Caco-2 (cell line): ENCODE measurements at regions not wholly inside any gene's neighbourhood (a gene's known extent, or its start where the extent isn't known, plus 50 kb on each side); places are given as distances from the start of the nearest gene placed in this dataset.
"Not testable (repeated sequence)": the region's sequence is repeated elsewhere in the genome, so short reads cannot be mapped to it uniquely, and the experiment has no call there.

Source experiments
- BruUV-seq: library from RNA; stranded (reverse); fragments of 400-500 nt; replicated peaks from 2 replicates; lab custom pipeline; 2021; lab: Mats Ljungman, UMichigan
- CTCF ChIA-PET: fragments of 300-600 bp; sonication (Branson Sonifier 250); formaldehyde crosslinking; loops from one replicate; lab custom pipeline; 2022; ENCODE audit warnings: antibody characterized with exemption; lab: Charles Lee
- POLR2A ChIA-PET: fragments of 300-600 bp; sonication (Branson Sonifier 250); formaldehyde crosslinking; loops from one replicate; lab custom pipeline; 2022; ENCODE audit warnings: antibody characterized with exemption; lab: Charles Lee
- DNase-seq, 2 experiments: peaks; one replicate each; pipeline versions ENCODE4 v3.0.0 to v3.0.0-alpha.2; 2020 to 2022
- H3K27me3 ChIP-seq: replicated peaks from 2 replicates; pipeline ENCODE4 v1.6.0; 2011; ENCODE audit warnings: low read length; ENCODE audit not compliant: control insufficient read depth, insufficient read depth
- H3K36me3 ChIP-seq: 2 replicates; pipeline ENCODE4 v1.5.1; 2011; ENCODE audit warnings: low read length; ENCODE audit not compliant: control insufficient read depth, insufficient read depth
- H3K4me1 ChIP-seq: fragments of 250-450 bp; sonication (Bioruptor Pico); 2 replicates; pipeline ENCODE4 v1.5.1; 2020; ENCODE audit warnings: mild to moderate bottlenecking
- H3K4me3 ChIP-seq: 2 replicates; pipeline ENCODE4 v1.5.1; 2011; ENCODE audit warnings: low read depth, mild to moderate bottlenecking, control low read depth, low read length
- H3K9me3 ChIP-seq: fragments of 250-450 bp; sonication (Bioruptor Pico); 2 replicates; pipeline ENCODE4 v1.5.1; 2020; ENCODE audit warnings: mild to moderate bottlenecking, moderate library complexity
- H3K27ac Mint-ChIP-seq: one replicate; pipeline ENCODE4 v1.8.0; 2022; ENCODE audit warnings: mixed read lengths; ENCODE audit not compliant: unreplicated experiment
- H3K27me3 Mint-ChIP-seq: one replicate; pipeline ENCODE4 v1.8.0; 2022; ENCODE audit warnings: mixed read lengths; ENCODE audit not compliant: insufficient read depth, unreplicated experiment
- H3K36me3 Mint-ChIP-seq: one replicate; pipeline ENCODE4 v1.8.0; 2022; ENCODE audit warnings: mild to moderate bottlenecking, mixed read lengths; ENCODE audit not compliant: insufficient read depth, unreplicated experiment
- H3K4me1 Mint-ChIP-seq: one replicate; pipeline ENCODE4 v1.8.0; 2022; ENCODE audit warnings: low read depth, mixed read lengths; ENCODE audit not compliant: unreplicated experiment
- H3K4me3 Mint-ChIP-seq: one replicate; pipeline ENCODE4 v1.8.0; 2022; ENCODE audit warnings: mild to moderate bottlenecking, moderate library complexity, mixed read lengths; ENCODE audit not compliant: unreplicated experiment
- H3K9me3 Mint-ChIP-seq: one replicate; pipeline ENCODE4 v1.8.0; 2022; ENCODE audit warnings: mixed read lengths; ENCODE audit not compliant: unreplicated experiment
- intact Hi-C: fragments of 100-400 bp; cut with micrococcal nuclease; formaldehyde crosslinking; loops from one replicate; pipeline ENCODE4 v1.10.0; 2022; ENCODE audit not compliant: unreplicated experiment
- TF ChIP-seq, protein P1 (sequence below), 2 experiments: fragments of 200-600 bp in 1 of 2; IDR thresholded peaks; 1 replicate in 1 of 2; 2 replicates in 1 of 2; pipeline versions ENCODE4 v1.5.1 to v1.8.0; 2011 to 2022; ENCODE audit warnings: antibody characterized with exemption in 1 of 2, control low read depth in 1 of 2, inconsistent platforms in 1 of 2, low read depth in 1 of 2, low read length in 1 of 2, mild to moderate bottlenecking in 1 of 2, moderate library complexity in 1 of 2; ENCODE audit not compliant: insufficient read depth in 1 of 2, severe bottlenecking in 1 of 2, unreplicated experiment in 1 of 2

DNA sequence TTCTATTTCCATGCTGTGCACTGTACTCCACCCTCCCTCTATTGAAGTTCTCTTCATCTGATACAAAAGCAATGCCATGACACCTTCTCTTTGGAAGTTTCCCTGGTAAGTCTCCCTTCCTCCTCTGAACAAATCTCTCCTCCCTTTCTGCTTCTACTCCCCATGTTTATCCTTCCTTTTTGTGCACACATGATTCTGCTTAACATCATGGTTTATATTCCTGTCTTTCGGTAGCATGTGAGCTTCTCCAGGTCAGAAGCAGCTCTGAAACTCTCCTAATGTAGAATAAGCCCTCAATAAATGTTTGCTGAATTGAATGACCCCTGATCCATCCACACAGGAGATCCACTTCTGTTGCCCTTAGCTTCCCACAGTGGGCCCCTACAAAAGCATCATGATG, 328.6 kb downstream of the PLPP3 start:
- H3K4me1 Mint-ChIP-seq = no peaks in the 10 kb centered on the region
- no peak overlapping the region for H3K4me3 Mint-ChIP-seq
- Histone ChIP-seq H3K36me3 (no peaks in the 10 kb centered on the region), H3K4me1 (no peaks in the 10 kb centered on the region), H3K27me3 (no peaks in the 10 kb centered on the region), H3K9me3 (no peaks in the 10 kb centered on the region), H3K4me3 (no peak overlapping the region)
- DNase-seq = no peak
- POLR2A ChIA-PET = no interaction called here
- no peaks in the 10 kb centered on the region for H3K9me3 Mint-ChIP-seq
- no peak overlapping the region for H3K27ac Mint-ChIP-seq
- no peaks in the 10 kb centered on the region for H3K27me3 Mint-ChIP-seq
- intact Hi-C loops = no loop called here
- no TSS peak for BruUV-seq
- CTCF ChIA-PET = no interaction called here
- H3K36me3 Mint-ChIP-seq = no peaks in the 10 kb centered on the region
- TF ChIP-seq, protein P1, sequence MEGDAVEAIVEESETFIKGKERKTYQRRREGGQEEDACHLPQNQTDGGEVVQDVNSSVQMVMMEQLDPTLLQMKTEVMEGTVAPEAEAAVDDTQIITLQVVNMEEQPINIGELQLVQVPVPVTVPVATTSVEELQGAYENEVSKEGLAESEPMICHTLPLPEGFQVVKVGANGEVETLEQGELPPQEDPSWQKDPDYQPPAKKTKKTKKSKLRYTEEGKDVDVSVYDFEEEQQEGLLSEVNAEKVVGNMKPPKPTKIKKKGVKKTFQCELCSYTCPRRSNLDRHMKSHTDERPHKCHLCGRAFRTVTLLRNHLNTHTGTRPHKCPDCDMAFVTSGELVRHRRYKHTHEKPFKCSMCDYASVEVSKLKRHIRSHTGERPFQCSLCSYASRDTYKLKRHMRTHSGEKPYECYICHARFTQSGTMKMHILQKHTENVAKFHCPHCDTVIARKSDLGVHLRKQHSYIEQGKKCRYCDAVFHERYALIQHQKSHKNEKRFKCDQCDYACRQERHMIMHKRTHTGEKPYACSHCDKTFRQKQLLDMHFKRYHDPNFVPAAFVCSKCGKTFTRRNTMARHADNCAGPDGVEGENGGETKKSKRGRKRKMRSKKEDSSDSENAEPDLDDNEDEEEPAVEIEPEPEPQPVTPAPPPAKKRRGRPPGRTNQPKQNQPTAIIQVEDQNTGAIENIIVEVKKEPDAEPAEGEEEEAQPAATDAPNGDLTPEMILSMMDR (IDR thresholded peaks at IDR 0.05; ENCODE audit: insufficient read depth in 1 of 2, low read depth in 1 of 2, low read length in 1 of 2, severe bottlenecking in 1 of 2, unreplicated experiment in 1 of 2) = no peak

DNA sequence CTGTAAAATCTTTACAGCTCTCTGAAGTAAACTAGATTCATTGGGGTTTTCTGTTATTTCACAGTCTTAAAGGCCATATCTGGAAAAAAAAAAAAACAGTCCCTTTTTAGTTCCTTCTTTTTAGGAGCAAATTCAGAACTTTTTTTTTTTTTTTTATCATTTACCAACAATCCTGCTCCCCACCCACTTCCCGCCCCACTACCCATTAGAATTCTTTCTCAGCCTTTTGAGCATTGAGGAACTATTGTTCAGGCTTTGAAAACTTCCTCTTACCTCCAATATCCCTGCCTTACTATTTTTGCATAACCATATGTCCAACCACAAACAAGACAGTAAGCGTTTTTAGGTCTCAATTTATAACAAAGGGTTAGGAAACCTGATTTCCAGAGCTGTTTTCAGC, 330.1 kb downstream of the PLPP3 start:
- no peaks in the 10 kb centered on the region for H3K9me3 Mint-ChIP-seq
- no peaks in the 10 kb centered on the region for H3K9me3 ChIP-seq
- H3K4me3 Mint-ChIP-seq = no peak overlapping the region
- H3K36me3 ChIP-seq = no peaks in the 10 kb centered on the region
- no peaks in the 10 kb centered on the region for H3K27me3 Mint-ChIP-seq
- no peaks in the 10 kb centered on the region for H3K27me3 ChIP-seq
- TF ChIP-seq, protein P1 (IDR thresholded peaks at IDR 0.05; ENCODE audit: insufficient read depth in 1 of 2, low read depth in 1 of 2, low read length in 1 of 2, severe bottlenecking in 1 of 2, unreplicated experiment in 1 of 2) = no peak
- no peaks in the 10 kb centered on the region for H3K4me1 Mint-ChIP-seq
- H3K27ac Mint-ChIP-seq = no peak overlapping the region
- no peak overlapping the region for H3K4me3 ChIP-seq
- DNase-seq = no peak
- H3K4me1 ChIP-seq = no peaks in the 10 kb centered on the region
- H3K36me3 Mint-ChIP-seq = no peaks in the 10 kb centered on the region
- CTCF ChIA-PET = no interaction called here
- POLR2A ChIA-PET = interaction anchor here (0.6 kb wide), 1 partner anchor 127 kb away, joined by 3 read pairs; no protein-coding TSS in a partner anchor
- no TSS peak for BruUV-seq
- intact Hi-C loops = no loop called here

DNA sequence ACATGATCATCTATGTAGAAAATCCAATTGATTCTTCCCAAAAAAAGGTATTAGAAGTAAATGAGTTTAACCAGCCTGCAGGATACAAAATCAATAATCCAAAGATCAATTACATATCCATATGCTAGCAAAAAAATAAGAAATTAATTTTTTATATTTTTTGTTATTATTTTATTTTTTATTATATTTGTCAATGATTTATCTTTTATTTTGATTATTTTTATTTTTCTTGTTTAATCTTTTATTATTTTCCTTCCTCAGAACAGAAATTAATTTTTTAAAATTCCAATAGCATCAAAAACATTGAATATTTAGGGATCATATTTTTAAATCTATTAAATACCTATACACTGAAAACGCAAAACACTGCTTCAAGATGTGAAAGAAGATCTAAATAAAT, 331.2 kb downstream of the PLPP3 start:
- ChIA-PET CTCF (no interaction called here), POLR2A (no interaction called here)
- H3K36me3 Mint-ChIP-seq = no peaks in the 10 kb centered on the region
- no peaks in the 10 kb centered on the region for H3K4me1 Mint-ChIP-seq
- H3K4me3 ChIP-seq = no peak overlapping the region
- TF ChIP-seq, protein P1 (IDR thresholded peaks at IDR 0.05; ENCODE audit: insufficient read depth in 1 of 2, low read depth in 1 of 2, low read length in 1 of 2, severe bottlenecking in 1 of 2, unreplicated experiment in 1 of 2) = no peak
- H3K27ac Mint-ChIP-seq = no peak overlapping the region
- no peaks in the 10 kb centered on the region for H3K4me1 ChIP-seq
- no peaks in the 10 kb centered on the region for H3K27me3 ChIP-seq
- no peaks in the 10 kb centered on the region for H3K36me3 ChIP-seq
- DNase-seq = no peak
- BruUV-seq = no TSS peak
- no peaks in the 10 kb centered on the region for H3K9me3 ChIP-seq
- H3K4me3 Mint-ChIP-seq = no peak overlapping the region
- intact Hi-C loops = no loop called here
- no peaks in the 10 kb centered on the region for H3K27me3 Mint-ChIP-seq
- H3K9me3 Mint-ChIP-seq = no peaks in the 10 kb centered on the region

DNA sequence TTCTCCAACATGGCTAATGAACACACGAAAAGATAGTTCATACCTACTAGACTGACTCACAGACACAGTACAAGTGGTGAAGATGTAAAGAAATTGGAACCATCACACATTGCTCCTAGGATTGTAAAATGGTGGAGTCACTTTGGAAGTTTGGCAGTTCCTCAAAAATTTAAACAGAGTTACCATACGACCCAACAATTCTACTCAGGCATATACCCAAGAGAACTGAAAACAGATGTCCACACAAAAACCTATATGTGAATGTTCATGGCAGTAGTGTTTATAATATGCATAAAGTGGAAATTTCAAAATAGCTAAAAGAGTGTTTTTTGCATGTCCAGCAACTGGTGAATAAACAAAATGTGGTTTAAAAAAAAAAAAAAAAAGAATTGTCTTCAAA, 332.6 kb downstream of the PLPP3 start:
- H3K27ac Mint-ChIP-seq, intact Hi-C loops, H3K36me3 ChIP-seq, BruUV-seq, H3K4me3 Mint-ChIP-seq, H3K4me1 Mint-ChIP-seq, DNase-seq, H3K36me3 Mint-ChIP-seq, POLR2A ChIA-PET, H3K9me3 Mint-ChIP-seq, H3K4me1 ChIP-seq, H3K27me3 Mint-ChIP-seq, H3K4me3 ChIP-seq, H3K27me3 ChIP-seq, H3K9me3 ChIP-seq: not testable (repeated sequence)
- CTCF ChIA-PET = interaction anchor here (0.7 kb wide), 1 partner anchor 11 kb away, joined by 6 read pairs; no protein-coding TSS in a partner anchor
